Cardiac fibroblast (primary cell): ENCODE measurements at regions not wholly inside any gene's neighbourhood (a gene's known extent, or its start where the extent isn't known, plus 50 kb on each side); places are given as distances from the start of the nearest gene placed in this dataset.
A peak's percentile ranks its signal among the peaks of the same experiment; 100 is the strongest.

Experiments used
- DNase-seq, 2 donors: peaks; one replicate each; pipeline versions ENCODE4 v3.0.0 to v3.0.0-alpha.2; 2010; ENCODE audit warnings: low read depth in 2 of 2
- H3K4me3 ChIP-seq, 2 donors: replicated peaks in 1 of 2; 1 replicate in 1 of 2; 2 replicates in 1 of 2; pipeline ENCODE4 v1.5.1; 2011; ENCODE audit warnings: low read depth in 2 of 2, low read length in 2 of 2, mild to moderate bottlenecking in 2 of 2, moderate library complexity in 1 of 2
- TF ChIP-seq, protein P1 (sequence below): IDR thresholded peaks from one replicate; pipeline ENCODE4 v1.5.1; 2011; ENCODE audit warnings: low read depth, mild to moderate bottlenecking, low read length, inconsistent platforms

DNA sequence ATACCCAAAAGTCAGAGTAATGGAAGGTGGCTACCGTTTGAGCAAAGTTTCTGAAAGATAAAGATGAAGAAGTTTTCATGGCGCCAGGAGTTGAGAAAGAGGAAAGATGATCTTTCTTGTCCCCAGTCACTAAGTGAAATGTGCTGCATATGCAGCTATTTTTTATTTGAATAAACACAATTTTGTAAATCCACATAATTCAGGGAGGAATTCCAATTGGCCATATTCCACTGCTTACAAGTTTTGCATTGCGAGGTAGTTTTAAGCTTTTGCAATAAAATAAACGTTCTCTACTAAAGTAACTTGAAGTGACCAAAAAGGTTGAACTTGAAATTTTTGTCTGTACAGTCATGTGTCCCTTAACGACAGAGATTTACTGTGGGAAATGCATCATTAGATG, 139.3 kb upstream of the VCX2 start:
- TF ChIP-seq, protein P1, sequence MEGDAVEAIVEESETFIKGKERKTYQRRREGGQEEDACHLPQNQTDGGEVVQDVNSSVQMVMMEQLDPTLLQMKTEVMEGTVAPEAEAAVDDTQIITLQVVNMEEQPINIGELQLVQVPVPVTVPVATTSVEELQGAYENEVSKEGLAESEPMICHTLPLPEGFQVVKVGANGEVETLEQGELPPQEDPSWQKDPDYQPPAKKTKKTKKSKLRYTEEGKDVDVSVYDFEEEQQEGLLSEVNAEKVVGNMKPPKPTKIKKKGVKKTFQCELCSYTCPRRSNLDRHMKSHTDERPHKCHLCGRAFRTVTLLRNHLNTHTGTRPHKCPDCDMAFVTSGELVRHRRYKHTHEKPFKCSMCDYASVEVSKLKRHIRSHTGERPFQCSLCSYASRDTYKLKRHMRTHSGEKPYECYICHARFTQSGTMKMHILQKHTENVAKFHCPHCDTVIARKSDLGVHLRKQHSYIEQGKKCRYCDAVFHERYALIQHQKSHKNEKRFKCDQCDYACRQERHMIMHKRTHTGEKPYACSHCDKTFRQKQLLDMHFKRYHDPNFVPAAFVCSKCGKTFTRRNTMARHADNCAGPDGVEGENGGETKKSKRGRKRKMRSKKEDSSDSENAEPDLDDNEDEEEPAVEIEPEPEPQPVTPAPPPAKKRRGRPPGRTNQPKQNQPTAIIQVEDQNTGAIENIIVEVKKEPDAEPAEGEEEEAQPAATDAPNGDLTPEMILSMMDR: no peak
- no peak for DNase-seq
- no peak overlapping the region for H3K4me3 ChIP-seq

DNA sequence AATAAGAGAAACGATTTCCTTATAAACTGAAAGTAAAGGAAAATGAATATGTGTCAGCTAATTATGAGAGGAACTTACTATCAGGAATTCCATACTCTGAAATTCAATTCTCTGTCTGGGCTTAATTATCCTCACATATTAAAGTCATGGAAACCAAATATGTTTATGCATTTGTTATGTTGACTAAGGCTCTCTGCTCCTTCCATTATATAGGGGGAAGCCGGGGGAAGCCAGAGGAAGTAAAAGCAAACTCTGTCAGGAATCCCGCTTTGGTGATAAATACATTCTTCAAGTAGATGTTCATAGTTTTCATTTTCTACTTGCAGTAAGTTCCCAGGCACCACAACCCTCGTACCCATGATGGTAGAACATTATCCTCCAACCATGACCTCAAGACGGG, 142.8 kb upstream of the VCX2 start:
- no peak overlapping the region for H3K4me3 ChIP-seq
- TF ChIP-seq, protein P1: no peak
- no peak for DNase-seq

DNA sequence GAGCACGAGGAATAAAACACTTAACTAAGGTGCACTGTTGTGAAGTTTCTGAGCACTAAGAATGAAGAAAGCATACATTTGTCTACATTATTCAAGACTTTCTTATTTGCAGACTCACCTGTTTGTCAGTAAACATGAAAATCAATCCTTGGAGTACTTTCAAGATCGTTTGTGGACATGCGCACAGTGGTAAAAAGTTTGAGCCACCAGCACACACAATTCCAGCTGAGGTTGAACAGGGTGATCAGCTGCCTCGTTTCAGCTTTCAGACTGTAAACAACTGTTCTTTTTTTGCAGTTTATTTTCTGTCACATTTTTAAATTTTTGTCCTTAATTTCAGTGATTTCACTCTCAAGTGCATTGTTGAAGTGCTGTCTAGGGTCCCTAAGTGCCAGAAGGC, 143.8 kb upstream of the VCX2 start:
- no peak for DNase-seq
- H3K4me3 ChIP-seq: no peak overlapping the region
- TF ChIP-seq, protein P1: no peak

DNA sequence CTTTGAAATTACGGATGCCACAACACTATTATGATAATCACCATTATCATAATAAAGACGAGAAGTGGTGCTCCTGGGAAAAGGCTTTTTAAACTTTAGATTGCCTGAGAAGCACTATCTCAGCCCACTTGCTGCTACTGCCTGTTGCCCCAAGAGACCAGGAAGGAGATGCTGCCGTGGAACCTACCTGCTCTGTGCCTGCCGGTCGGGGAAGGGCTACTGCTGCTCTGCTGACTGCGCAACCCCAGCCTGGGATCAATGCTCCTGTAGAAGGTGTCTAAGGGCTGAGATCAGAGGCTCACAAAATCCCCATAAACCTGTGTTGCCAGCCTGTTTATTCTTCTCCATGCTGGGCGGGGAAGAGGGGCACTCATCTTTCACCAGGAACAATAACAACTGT, 145.3 kb upstream of the VCX3B start:
- H3K4me3 ChIP-seq: no peak overlapping the region
- TF ChIP-seq, protein P1: no peak
- no peak for DNase-seq

DNA sequence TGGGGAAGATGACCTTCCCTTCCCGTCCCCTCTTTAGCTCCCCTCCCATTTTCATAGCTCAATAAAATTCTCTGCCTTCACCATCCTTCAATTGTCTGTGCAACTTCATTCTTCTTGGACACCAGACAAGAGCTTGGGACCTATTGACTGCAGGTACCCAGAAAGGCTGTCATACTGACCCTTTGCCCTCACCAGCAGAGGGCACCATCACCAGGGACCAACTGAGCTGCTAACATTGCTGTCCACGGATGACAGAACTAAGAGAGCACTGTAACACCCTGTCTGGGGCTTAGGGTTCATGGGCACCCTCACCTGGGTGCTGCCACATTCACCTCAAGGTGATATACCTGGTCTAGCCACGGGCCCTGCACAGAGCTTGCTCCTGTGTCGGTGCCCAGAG, 141.3 kb upstream of the VCX3B start:
- H3K4me3 ChIP-seq: no peak overlapping the region
- TF ChIP-seq, protein P1: no peak
- DNase-seq: no peak

DNA sequence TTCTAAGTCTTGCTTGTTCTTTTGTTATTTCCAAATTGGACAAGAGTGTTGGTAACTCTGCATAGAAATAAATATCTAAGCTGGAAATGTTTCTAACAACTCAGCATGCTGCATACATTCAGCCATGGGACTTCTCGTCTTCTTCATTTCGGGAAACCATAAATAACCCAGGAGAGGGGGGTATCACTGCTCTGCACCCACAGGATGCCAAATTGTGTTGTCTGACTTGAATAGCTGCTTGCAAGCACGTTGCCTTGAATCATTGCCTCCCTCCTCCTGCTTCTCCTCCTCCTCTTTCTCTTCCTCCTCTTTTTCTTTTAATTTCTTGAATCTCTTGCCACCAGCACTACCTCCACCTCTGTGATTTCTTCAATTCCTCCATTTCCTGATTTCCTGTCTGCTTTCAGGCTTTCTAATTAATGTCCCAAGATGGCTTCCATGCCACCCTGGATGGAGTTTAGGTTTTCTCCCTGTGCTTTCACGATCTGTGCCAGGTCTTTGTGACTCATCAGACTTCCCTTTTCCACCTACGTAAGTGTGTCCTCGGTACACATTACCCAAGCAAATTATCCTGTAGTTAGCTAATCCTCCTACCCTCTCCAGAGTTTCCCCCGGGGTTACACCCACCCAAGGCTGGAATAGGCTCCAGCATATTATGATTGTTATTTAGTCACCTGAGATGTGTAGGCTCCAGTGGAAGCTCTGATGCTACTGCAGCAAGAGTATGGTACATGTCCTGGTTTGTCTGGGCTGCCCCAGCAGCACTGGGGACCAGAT, 122.6 kb upstream of the VCX3B start:
- H3K4me3 ChIP-seq: no peak overlapping the region
- TF ChIP-seq, protein P1: no peak
- DNase-seq: peak in 1 of 2 donors; percentile 7

DNA sequence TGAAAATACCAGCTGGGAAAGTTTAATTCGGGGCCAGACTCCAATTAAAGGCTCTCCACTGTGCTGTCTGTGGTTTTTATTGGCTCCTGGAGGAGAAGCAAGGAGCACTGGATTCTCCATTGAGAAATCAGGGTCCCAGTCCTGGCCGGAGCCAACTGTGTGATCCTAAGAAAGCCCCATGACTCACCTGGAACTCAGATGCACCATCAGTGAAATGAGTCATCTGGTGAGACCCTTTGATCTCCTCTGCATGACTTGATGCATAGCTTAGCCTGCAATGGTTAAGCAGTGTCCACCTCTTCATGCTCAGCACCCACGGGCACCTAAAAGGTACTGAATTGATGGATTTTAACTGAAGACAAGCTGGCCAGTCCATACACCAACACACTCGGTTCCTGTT, 119.2 kb upstream of the VCX3B start:
- no peak for DNase-seq
- TF ChIP-seq, protein P1: no peak
- H3K4me3 ChIP-seq: no peak overlapping the region
